Esophagus squamous epithelium (tissue), 5 donors: ENCODE measurements at regions not wholly inside any gene's neighbourhood (a gene's known extent, or its start where the extent isn't known, plus 50 kb on each side); places are given as distances from the start of the nearest gene placed in this dataset.

Source experiments
- DNase-seq: peaks from one replicate; lab custom pipeline; 2025; lab: John Stamatoyannopoulos, UW
- H3K27ac ChIP-seq, 4 donors: fragments of 200-600 bp; sonication (generic); one replicate each; pipeline ENCODE4 v1.5.1; 2016 to 2019; ENCODE audit warnings: mild to moderate bottlenecking in 1 of 4
- H3K27me3 ChIP-seq, 4 donors: fragments of 200-600 bp; sonication (generic); 1 replicate in 3 of 4; 2 replicates in 1 of 4; pipeline versions ENCODE4 v1.5.1 to v1.6.0; 2017 to 2021; ENCODE audit warnings: antibody characterized with exemption in 1 of 4
- H3K36me3 ChIP-seq, 3 donors: fragments of 200-600 bp; sonication (generic); one replicate each; pipeline ENCODE4 v1.5.1; 2016 to 2019
- H3K4me1 ChIP-seq, 3 donors: fragments of 200-600 bp; sonication (generic); one replicate each; pipeline ENCODE4 v1.5.1; 2017 to 2019
- H3K4me3 ChIP-seq, 4 donors: fragments of 200-600 bp; sonication (generic); 1 replicate in 3 of 4; 2 replicates in 1 of 4; pipeline ENCODE4 v1.5.1; 2016 to 2019; ENCODE audit warnings: mild to moderate bottlenecking in 2 of 4, moderate library complexity in 1 of 4
- H3K9me3 ChIP-seq, 3 donors: fragments of 200-600 bp; sonication (generic); one replicate each; pipeline ENCODE4 v1.5.1; 2016 to 2019
- POLR2A ChIP-seq, 4 donors: fragments of 450-650 bp; IDR thresholded peaks; one replicate each; pipeline ENCODE4 v1.6.1; 2017; ENCODE audit warnings: antibody characterized with exemption in 4 of 4, mild to moderate bottlenecking in 4 of 4, moderate library complexity in 3 of 4
- WGBS, 2 donors: methylation state at CpG; one replicate each; pipeline ENCODE4 v1.1.5; 2018; 5-methylcytosine and 5-hydroxymethylcytosine counted together
- intact Hi-C: fragments of 100-400 bp; cut with DNase I; formaldehyde crosslinking; loops from one replicate; pipeline ENCODE4 v1.15.0; 2022
- TF ChIP-seq, protein P1 (sequence below), 6 experiments: fragments of 450-650 bp in 4 of 6; fragments of 200-600 bp in 2 of 6; sonication (generic) in 2 of 6; IDR thresholded peaks; one replicate each; pipeline ENCODE4 v1.5.1; 2016 to 2019; ENCODE audit warnings: antibody characterized with exemption in 6 of 6, mild to moderate bottlenecking in 4 of 6, moderate library complexity in 4 of 6
- donor health status: DM: yes; HTN: yes; CAD: no.

DNA sequence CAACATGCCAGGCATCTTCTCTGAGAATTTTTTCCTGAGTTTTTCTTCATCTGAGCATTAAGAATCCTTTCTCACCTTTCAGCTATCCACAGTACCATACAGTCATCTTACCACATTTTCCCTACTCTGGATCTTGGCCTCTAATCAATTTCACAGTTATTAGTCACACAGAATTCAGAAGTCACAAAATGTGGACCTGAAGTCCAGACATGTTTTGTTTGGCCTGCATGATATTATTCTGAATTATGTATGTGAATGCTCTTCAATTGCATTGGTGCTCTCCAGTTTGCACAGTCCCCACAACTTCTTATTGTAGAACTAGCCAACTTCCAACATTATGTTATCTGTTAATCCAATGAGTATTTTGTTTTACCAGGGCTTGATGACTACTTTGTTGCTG, 102.3 kb upstream of the GRIA3 start:
- Histone ChIP-seq H3K4me3 (no peak overlapping the region), H3K27me3 (no peaks in the 10 kb centered on the region), H3K4me1 (no peaks in the 10 kb centered on the region), H3K36me3 (no peaks in the 10 kb centered on the region), H3K9me3 (no peaks in the 10 kb centered on the region), H3K27ac (no peak overlapping the region)
- no peak for TF ChIP-seq POLR2A (IDR thresholded peaks at IDR 0.05)
- TF ChIP-seq, protein P1, sequence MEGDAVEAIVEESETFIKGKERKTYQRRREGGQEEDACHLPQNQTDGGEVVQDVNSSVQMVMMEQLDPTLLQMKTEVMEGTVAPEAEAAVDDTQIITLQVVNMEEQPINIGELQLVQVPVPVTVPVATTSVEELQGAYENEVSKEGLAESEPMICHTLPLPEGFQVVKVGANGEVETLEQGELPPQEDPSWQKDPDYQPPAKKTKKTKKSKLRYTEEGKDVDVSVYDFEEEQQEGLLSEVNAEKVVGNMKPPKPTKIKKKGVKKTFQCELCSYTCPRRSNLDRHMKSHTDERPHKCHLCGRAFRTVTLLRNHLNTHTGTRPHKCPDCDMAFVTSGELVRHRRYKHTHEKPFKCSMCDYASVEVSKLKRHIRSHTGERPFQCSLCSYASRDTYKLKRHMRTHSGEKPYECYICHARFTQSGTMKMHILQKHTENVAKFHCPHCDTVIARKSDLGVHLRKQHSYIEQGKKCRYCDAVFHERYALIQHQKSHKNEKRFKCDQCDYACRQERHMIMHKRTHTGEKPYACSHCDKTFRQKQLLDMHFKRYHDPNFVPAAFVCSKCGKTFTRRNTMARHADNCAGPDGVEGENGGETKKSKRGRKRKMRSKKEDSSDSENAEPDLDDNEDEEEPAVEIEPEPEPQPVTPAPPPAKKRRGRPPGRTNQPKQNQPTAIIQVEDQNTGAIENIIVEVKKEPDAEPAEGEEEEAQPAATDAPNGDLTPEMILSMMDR (IDR thresholded peaks at IDR 0.05): no peak
- intact Hi-C loops: no loop called here
- DNase-seq: no peak

DNA sequence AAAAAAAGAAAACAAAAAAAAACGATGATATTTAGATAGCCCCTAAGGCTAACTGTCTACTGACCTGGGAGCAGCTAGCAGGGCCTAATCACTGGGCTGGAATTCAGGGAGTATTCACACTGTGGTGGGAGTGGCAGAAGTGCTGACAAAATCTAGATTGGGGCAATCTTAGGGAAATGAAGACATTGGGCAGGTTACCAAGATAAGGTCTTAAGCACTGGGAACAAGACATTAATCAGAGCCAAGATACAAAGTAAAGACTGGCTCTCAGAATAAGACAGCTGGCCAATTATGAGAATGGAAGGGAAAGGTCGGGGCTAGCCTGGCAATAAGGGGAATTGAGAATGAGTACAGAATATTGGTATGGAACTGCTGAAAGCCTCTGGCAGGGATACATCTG, 100.2 kb upstream of the GRIA3 start:
- intact Hi-C loops: no loop called here
- Histone ChIP-seq H3K36me3 (no peaks in the 10 kb centered on the region), H3K27me3 (no peaks in the 10 kb centered on the region), H3K27ac (no peak overlapping the region), H3K4me1 (no peaks in the 10 kb centered on the region), H3K4me3 (no peak overlapping the region), H3K9me3 (no peaks in the 10 kb centered on the region)
- no peak for TF ChIP-seq POLR2A (IDR thresholded peaks at IDR 0.05)
- DNase-seq: no peak
- 18 to 19% methylated on average over 2 of the region's 2 CpGs for WGBS, 2 donors

DNA sequence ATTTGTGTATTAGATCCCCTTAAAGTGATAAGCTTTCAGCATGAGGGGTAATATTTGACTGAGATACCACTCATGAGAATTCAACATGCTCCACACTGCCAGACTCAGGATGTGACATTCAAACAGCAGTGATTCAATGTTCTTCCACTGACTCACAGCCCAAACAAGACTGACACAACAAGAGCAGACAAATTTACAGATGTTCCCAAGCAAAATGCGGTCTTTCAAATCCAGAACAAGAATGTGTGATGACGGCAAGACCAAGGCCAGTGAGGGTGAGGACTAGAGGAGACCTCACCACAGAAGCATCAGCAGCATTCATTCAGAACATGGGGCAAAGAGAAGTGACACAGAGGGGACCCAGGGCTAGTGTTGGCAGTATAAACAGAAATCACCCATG, 99.3 kb upstream of the GRIA3 start:
- Histone ChIP-seq H3K27me3 (no peaks in the 10 kb centered on the region), H3K27ac (no peak overlapping the region), H3K9me3 (no peaks in the 10 kb centered on the region), H3K4me1 (no peaks in the 10 kb centered on the region), H3K4me3 (no peak overlapping the region), H3K36me3 (no peaks in the 10 kb centered on the region)
- 68% methylated on average over 2 of the region's 2 CpGs; no CpG with 5 or more reads in 1 of the 2 donors for WGBS, 2 donors
- intact Hi-C loops: no loop called here
- DNase-seq: no peak
- no peak for TF ChIP-seq POLR2A (IDR thresholded peaks at IDR 0.05)
- TF ChIP-seq, protein P1 (IDR thresholded peaks at IDR 0.05): no peak

GRCh38 chrX:123085311-123085940, 98.7 kb upstream of the GRIA3 start:
- intact Hi-C loops: no loop called here
- Histone ChIP-seq H3K36me3 (no peaks in the 10 kb centered on the region), H3K4me1 (no peaks in the 10 kb centered on the region), H3K4me3 (no peak overlapping the region), H3K27me3 (no peaks in the 10 kb centered on the region), H3K27ac (no peak overlapping the region), H3K9me3 (no peaks in the 10 kb centered on the region)
- WGBS, 2 donors: 77 to 83% methylated on average over 5 of the region's 5 CpGs
- DNase-seq: no peak
- TF ChIP-seq, protein P1 (IDR thresholded peaks at IDR 0.05): no peak
- no peak for TF ChIP-seq POLR2A (IDR thresholded peaks at IDR 0.05)

DNA sequence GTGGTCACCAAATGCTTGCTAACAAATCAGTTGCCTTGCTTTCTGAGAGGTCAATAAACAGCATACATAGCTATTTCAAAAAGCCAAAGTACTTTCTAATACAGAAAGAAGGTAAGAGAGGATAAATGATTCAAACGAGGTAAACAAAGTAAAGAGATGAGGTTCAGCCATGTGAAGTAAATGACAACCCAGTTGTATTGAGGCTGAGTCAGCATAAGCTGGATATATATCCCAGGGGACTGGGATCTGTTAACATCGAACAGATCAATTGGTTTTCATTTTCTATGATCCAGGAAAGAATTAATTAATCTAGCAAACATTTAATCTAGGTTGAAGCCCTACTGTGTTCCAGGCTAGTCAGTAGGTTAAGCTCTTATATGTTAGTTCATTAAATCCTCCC, 97.3 kb upstream of the GRIA3 start:
- Histone ChIP-seq H3K4me1 (no peaks in the 10 kb centered on the region), H3K27ac (no peak overlapping the region), H3K27me3 (no peaks in the 10 kb centered on the region), H3K4me3 (no peak overlapping the region), H3K36me3 (no peaks in the 10 kb centered on the region), H3K9me3 (no peaks in the 10 kb centered on the region)
- 46 to 75% methylated on average over 2 of the region's 2 CpGs for WGBS, 2 donors
- intact Hi-C loops: no loop called here
- DNase-seq: no peak
- no peak for TF ChIP-seq POLR2A (IDR thresholded peaks at IDR 0.05)
- TF ChIP-seq, protein P1 (IDR thresholded peaks at IDR 0.05): no peak

GRCh38 chrX:123087326-123087725, 96.8 kb upstream of the GRIA3 start:
- Histone ChIP-seq H3K27me3 (no peaks in the 10 kb centered on the region), H3K36me3 (no peaks in the 10 kb centered on the region), H3K9me3 (no peaks in the 10 kb centered on the region), H3K4me1 (no peaks in the 10 kb centered on the region), H3K4me3 (no peak overlapping the region), H3K27ac (no peak overlapping the region)
- DNase-seq: no peak
- TF ChIP-seq, protein P1 (IDR thresholded peaks at IDR 0.05): no peak
- no peak for TF ChIP-seq POLR2A (IDR thresholded peaks at IDR 0.05)
- intact Hi-C loops: no loop called here
